SK-N-DZ (cell line): ENCODE measurements at regions not wholly inside any gene's neighbourhood (a gene's known extent, or its start where the extent isn't known, plus 50 kb on each side); places are given as distances from the start of the nearest gene placed in this dataset.
"Not testable (repeated sequence)": the region's sequence is repeated elsewhere in the genome, so short reads cannot be mapped to it uniquely, and the experiment has no call there.

Experiments
- DNase-seq: peaks from one replicate; pipeline ENCODE4 v3.0.0-alpha.2; 2015; ENCODE audit warnings: low spot score

GRCh38 chr21:20083925-20084324, 914.3 kb upstream of the NCAM2 start:
- DNase-seq: no peak

GRCh38 chr21:20086508-20086907, 911.7 kb upstream of the NCAM2 start:
- no peak for DNase-seq

- no peak for DNase-seq
Measured at GRCh38 chr21:20106368-20106767, 891.8 kb upstream of the NCAM2 start.

- DNase-seq: no peak
Measured at GRCh38 chr21:20108016-20108415, 890.2 kb upstream of the NCAM2 start.

GRCh38 chr21:20108976-20109540, 889.2 kb upstream of the NCAM2 start:
- DNase-seq: no peak

GRCh38 chr21:20110368-20110767, 887.8 kb upstream of the NCAM2 start:
- no peak for DNase-seq

GRCh38 chr21:20151741-20152140, 846.5 kb upstream of the NCAM2 start:
- no peak for DNase-seq

- no peak for DNase-seq
Measured at GRCh38 chr21:20163167-20163566, 835.0 kb upstream of the NCAM2 start.

- no peak for DNase-seq
Measured at GRCh38 chr21:20167059-20167458, 831.1 kb upstream of the NCAM2 start.

GRCh38 chr21:20169812-20170576, 828.2 kb upstream of the NCAM2 start:
- DNase-seq: no peak

GRCh38 chr21:20186186-20186585, 812.0 kb upstream of the NCAM2 start:
- DNase-seq: no peak

GRCh38 chr21:20187028-20187427, 811.2 kb upstream of the NCAM2 start:
- no peak for DNase-seq

GRCh38 chr21:20201323-20201722, 796.9 kb upstream of the NCAM2 start:
- not testable (repeated sequence) for DNase-seq

- DNase-seq: no peak
Measured at GRCh38 chr21:20207335-20207734, 790.9 kb upstream of the NCAM2 start.

- DNase-seq: no peak
Measured at GRCh38 chr21:20215959-20216358, 782.2 kb upstream of the NCAM2 start.

GRCh38 chr21:20220586-20220985, 777.6 kb upstream of the NCAM2 start:
- DNase-seq: no peak

- not testable (repeated sequence) for DNase-seq
Measured at GRCh38 chr21:20221981-20222380, 776.2 kb upstream of the NCAM2 start.

GRCh38 chr21:20236649-20237048, 761.6 kb upstream of the NCAM2 start:
- DNase-seq: not testable (repeated sequence)

GRCh38 chr21:20249401-20249800, 748.8 kb upstream of the NCAM2 start:
- DNase-seq: no peak

GRCh38 chr21:20250337-20250736, 747.9 kb upstream of the NCAM2 start:
- no peak for DNase-seq

- no peak for DNase-seq
Measured at GRCh38 chr21:20253261-20253660, 744.9 kb upstream of the NCAM2 start.

- no peak for DNase-seq
Measured at GRCh38 chr21:20254964-20255363, 743.2 kb upstream of the NCAM2 start.

GRCh38 chr21:20257052-20257740, 741.0 kb upstream of the NCAM2 start:
- DNase-seq: no peak
